Panc1 (cell line): ENCODE measurements at regions not wholly inside any gene's neighbourhood (a gene's known extent, or its start where the extent isn't known, plus 50 kb on each side); places are given as distances from the start of the nearest gene placed in this dataset.

Source experiments
- ATAC-seq: fragments of 200-7000 bp; cut with Tn5 transposase; 2 replicates; pipeline ENCODE4 v1.9.1; 2020; ENCODE audit warnings: mild to moderate bottlenecking, moderate library complexity
- BruUV-seq: library from RNA; stranded (reverse); fragments of 400-500 nt; replicated peaks from 2 replicates; lab custom pipeline; 2021; lab: Mats Ljungman, UMichigan
- CTCF ChIA-PET: fragments of 300-600 bp; sonication (Branson Sonifier 250); formaldehyde crosslinking; loops from one replicate; lab custom pipeline; 2022; ENCODE audit warnings: antibody characterized with exemption; lab: Charles Lee
- POLR2A ChIA-PET: fragments of 300-600 bp; sonication (Branson Sonifier 250); formaldehyde crosslinking; loops from one replicate; lab custom pipeline; 2022; ENCODE audit warnings: antibody characterized with exemption; lab: Charles Lee
- DNase-seq: peaks from one replicate; pipeline ENCODE4 v3.0.0-alpha.2; 2010; ENCODE audit warnings: low read depth, low spot score
- H3K27ac ChIP-seq: 2 replicates; pipeline ENCODE4 v1.5.1; 2011; ENCODE audit warnings: mild to moderate bottlenecking, low read length, inconsistent platforms
- H3K27me3 ChIP-seq: fragments of 200-500 bp; sonication (Bioruptor generic); 2 replicates; pipeline ENCODE4 v1.6.0; 2014; ENCODE audit warnings: low read length, inconsistent platforms; ENCODE audit not compliant: control insufficient read depth, insufficient read depth
- H3K36me3 ChIP-seq: fragments of 200-500 bp; sonication (Bioruptor generic); 2 replicates; pipeline ENCODE4 v1.5.1; 2014; ENCODE audit warnings: inconsistent platforms, mild to moderate bottlenecking, low read length, moderate library complexity; ENCODE audit not compliant: control insufficient read depth, insufficient read depth
- H3K4me1 ChIP-seq: 2 replicates; pipeline ENCODE4 v1.5.1; 2011; ENCODE audit warnings: inconsistent platforms, mild to moderate bottlenecking, low read length, moderate library complexity; ENCODE audit not compliant: control insufficient read depth, insufficient read depth
- H3K4me3 ChIP-seq, 2 experiments: 2 replicates each; pipeline ENCODE4 v1.5.1; 2011 to 2012; ENCODE audit warnings: low read depth in 2 of 2, low read length in 2 of 2, mild to moderate bottlenecking in 2 of 2, inconsistent platforms in 1 of 2, moderate library complexity in 1 of 2
- H3K9me3 ChIP-seq: fragments of 200-500 bp; sonication (Bioruptor generic); 2 replicates; pipeline ENCODE4 v1.5.1; 2014; ENCODE audit warnings: low read depth, mild to moderate bottlenecking, inconsistent platforms, low read length, moderate library complexity; ENCODE audit not compliant: control insufficient read depth, insufficient read depth
- POLR2AphosphoS5 ChIP-seq: IDR thresholded peaks from 2 replicates; pipeline ENCODE4 v1.6.1; 2012; ENCODE audit warnings: mild to moderate bottlenecking, low read depth, low read length, moderate library complexity
- SIN3A ChIP-seq: IDR thresholded peaks from 2 replicates; pipeline ENCODE4 v1.6.1; 2012; ENCODE audit warnings: low read depth, mild to moderate bottlenecking, low read length, moderate library complexity, borderline replicate concordance; ENCODE audit not compliant: insufficient read depth
- TCF7L2 ChIP-seq: IDR thresholded peaks from 2 replicates; pipeline ENCODE4 v1.6.1; 2011; ENCODE audit warnings: mild to moderate bottlenecking, low read depth, low read length, inconsistent platforms
- in situ Hi-C: cut with HindIII; loops from 2 replicates; pipeline ENCODE4 v1.10.0; 2016; ENCODE audit warnings: low sequenced_read_pairs, low pct_unique_long_range_greater_than_20kb
- intact Hi-C: fragments of 100-400 bp; cut with micrococcal nuclease; formaldehyde crosslinking; loops from one replicate; pipeline ENCODE4 v1.10.0; 2022; ENCODE audit not compliant: unreplicated experiment
- TF ChIP-seq, protein P1 (sequence below), 2 experiments: IDR thresholded peaks; 2 replicates each; pipeline ENCODE4 v1.6.1; 2011 to 2012; ENCODE audit warnings: low read depth in 2 of 2, control low read depth in 1 of 2, low read length in 1 of 2, mild to moderate bottlenecking in 1 of 2, moderate library complexity in 1 of 2; ENCODE audit not compliant: insufficient read depth in 1 of 2
- TF ChIP-seq, protein P2 (sequence below): fragments of 450-650 bp; IDR thresholded peaks from 2 replicates; pipeline ENCODE4 v1.5.1; 2017; ENCODE audit warnings: mild to moderate bottlenecking

DNA sequence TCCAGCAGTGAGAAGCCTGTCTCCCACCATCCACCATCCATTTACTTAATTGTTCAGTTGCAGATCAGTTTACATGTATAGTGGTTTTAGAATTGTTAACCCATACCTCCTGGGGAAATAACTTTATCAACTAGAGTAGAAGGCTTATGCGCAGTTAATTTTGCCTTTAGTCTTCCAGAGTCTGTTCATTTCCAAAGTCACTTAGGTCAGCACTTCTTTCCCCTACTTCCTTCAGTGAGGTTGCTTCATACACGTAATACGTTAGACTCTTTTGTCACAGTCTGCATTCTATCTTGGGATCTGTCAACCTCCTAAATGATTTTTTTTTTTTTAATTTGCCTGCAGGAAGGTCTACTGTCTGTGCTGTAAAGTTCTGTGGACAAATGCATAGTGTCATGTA, 495.6 kb upstream of the ISX start:
- Histone ChIP-seq H3K27me3 (no peaks in the 10 kb centered on the region), H3K4me3 (no peak overlapping the region), H3K9me3 (no peaks in the 10 kb centered on the region), H3K36me3 (no peaks in the 10 kb centered on the region), H3K4me1 (no peaks in the 10 kb centered on the region), H3K27ac (no peak overlapping the region)
- intact Hi-C loops = no loop called here
- ATAC-seq (no peak), DNase-seq (no peak)
- BruUV-seq = no TSS peak
- in situ Hi-C loops = no loop called here
- TF ChIP-seq TCF7L2 (no peak), POLR2AphosphoS5 (no peak), SIN3A (no peak)
- TF ChIP-seq, protein P1, sequence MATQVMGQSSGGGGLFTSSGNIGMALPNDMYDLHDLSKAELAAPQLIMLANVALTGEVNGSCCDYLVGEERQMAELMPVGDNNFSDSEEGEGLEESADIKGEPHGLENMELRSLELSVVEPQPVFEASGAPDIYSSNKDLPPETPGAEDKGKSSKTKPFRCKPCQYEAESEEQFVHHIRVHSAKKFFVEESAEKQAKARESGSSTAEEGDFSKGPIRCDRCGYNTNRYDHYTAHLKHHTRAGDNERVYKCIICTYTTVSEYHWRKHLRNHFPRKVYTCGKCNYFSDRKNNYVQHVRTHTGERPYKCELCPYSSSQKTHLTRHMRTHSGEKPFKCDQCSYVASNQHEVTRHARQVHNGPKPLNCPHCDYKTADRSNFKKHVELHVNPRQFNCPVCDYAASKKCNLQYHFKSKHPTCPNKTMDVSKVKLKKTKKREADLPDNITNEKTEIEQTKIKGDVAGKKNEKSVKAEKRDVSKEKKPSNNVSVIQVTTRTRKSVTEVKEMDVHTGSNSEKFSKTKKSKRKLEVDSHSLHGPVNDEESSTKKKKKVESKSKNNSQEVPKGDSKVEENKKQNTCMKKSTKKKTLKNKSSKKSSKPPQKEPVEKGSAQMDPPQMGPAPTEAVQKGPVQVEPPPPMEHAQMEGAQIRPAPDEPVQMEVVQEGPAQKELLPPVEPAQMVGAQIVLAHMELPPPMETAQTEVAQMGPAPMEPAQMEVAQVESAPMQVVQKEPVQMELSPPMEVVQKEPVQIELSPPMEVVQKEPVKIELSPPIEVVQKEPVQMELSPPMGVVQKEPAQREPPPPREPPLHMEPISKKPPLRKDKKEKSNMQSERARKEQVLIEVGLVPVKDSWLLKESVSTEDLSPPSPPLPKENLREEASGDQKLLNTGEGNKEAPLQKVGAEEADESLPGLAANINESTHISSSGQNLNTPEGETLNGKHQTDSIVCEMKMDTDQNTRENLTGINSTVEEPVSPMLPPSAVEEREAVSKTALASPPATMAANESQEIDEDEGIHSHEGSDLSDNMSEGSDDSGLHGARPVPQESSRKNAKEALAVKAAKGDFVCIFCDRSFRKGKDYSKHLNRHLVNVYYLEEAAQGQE (IDR thresholded peaks at IDR 0.05; ENCODE audit: insufficient read depth in 1 of 2, low read depth in 2 of 2, low read length in 1 of 2) = no peak
- TF ChIP-seq, protein P2, sequence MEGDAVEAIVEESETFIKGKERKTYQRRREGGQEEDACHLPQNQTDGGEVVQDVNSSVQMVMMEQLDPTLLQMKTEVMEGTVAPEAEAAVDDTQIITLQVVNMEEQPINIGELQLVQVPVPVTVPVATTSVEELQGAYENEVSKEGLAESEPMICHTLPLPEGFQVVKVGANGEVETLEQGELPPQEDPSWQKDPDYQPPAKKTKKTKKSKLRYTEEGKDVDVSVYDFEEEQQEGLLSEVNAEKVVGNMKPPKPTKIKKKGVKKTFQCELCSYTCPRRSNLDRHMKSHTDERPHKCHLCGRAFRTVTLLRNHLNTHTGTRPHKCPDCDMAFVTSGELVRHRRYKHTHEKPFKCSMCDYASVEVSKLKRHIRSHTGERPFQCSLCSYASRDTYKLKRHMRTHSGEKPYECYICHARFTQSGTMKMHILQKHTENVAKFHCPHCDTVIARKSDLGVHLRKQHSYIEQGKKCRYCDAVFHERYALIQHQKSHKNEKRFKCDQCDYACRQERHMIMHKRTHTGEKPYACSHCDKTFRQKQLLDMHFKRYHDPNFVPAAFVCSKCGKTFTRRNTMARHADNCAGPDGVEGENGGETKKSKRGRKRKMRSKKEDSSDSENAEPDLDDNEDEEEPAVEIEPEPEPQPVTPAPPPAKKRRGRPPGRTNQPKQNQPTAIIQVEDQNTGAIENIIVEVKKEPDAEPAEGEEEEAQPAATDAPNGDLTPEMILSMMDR = no peak
- ChIA-PET CTCF (no interaction called here), POLR2A (no interaction called here)

DNA sequence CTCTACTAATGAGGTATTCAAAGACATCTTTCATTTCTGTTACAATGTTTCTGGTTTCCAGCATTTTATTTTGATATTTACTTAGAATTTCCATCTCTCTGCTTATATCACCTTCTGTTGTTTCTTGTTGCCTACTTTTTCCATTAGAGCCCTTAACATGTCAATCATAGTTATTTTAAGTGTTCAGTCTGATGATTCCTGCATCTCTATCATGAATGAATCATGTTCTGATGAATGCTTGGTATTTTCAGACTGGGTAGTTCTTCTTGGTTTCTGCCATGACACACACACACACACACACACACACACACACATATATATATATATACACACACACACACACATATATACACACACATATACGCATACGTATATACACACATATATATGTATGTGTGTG, 486.4 kb upstream of the ISX start:
- BruUV-seq = no TSS peak
- ATAC-seq (no peak), DNase-seq (no peak)
- POLR2A ChIA-PET = no interaction called here
- no peak overlapping the region for H3K27ac ChIP-seq
- intact Hi-C loops = no loop called here
- in situ Hi-C loops = no loop called here
- TF ChIP-seq POLR2AphosphoS5 = no peak
- TF ChIP-seq SIN3A = no peak
- TF ChIP-seq, protein P2 = no peak
- TF ChIP-seq, protein P1 (IDR thresholded peaks at IDR 0.05; ENCODE audit: insufficient read depth in 1 of 2, low read depth in 2 of 2, low read length in 1 of 2) = no peak
- H3K4me1 ChIP-seq = no peaks in the 10 kb centered on the region
- no peaks in the 10 kb centered on the region for H3K9me3 ChIP-seq
- H3K27me3 ChIP-seq = no peaks in the 10 kb centered on the region
- H3K4me3 ChIP-seq = no peak overlapping the region
- H3K36me3 ChIP-seq = no peaks in the 10 kb centered on the region
- CTCF ChIA-PET = no interaction called here
